Activated CD4-positive, CD25-positive, alpha-beta regulatory T cell treated with anti-CD3 and anti-CD28 coated beads, Interleukin-2, amount 50 U/mL, for 16 hours (primary cell): ENCODE measurements at regions not wholly inside any gene's neighbourhood (a gene's known extent, or its start where the extent isn't known, plus 50 kb on each side); places are given as distances from the start of the nearest gene placed in this dataset.
"Not testable (repeated sequence)": the region's sequence is repeated elsewhere in the genome, so short reads cannot be mapped to it uniquely, and the experiment has no call there.

Experiments used
- DNase-seq: peaks from one replicate; pipeline ENCODE4 v3.0.0-alpha.2; 2020; ENCODE audit warnings: low read depth, low spot score

GRCh38 chr5:164967354-164967753 is 1461.9 kb downstream of the MAT2B start:
- no peak for DNase-seq

GRCh38 chr5:164972973-164973372 is 1467.6 kb downstream of the MAT2B start:
- no peak for DNase-seq

- DNase-seq = no peak
Observed at GRCh38 chr5:164975986-164976385, 1470.6 kb downstream of the MAT2B start.

- DNase-seq = no peak
Observed at GRCh38 chr5:164980480-164980879, 1475.1 kb downstream of the MAT2B start.

GRCh38 chr5:164998142-164998541 is 1492.7 kb downstream of the MAT2B start:
- DNase-seq = no peak

- no peak for DNase-seq
Observed at GRCh38 chr5:164998590-164998989, 1493.2 kb downstream of the MAT2B start.

GRCh38 chr5:165000479-165001190 is 1495.2 kb downstream of the MAT2B start:
- no peak for DNase-seq

GRCh38 chr5:165003283-165003682 is 1497.9 kb downstream of the MAT2B start:
- DNase-seq = no peak

- no peak for DNase-seq
Observed at GRCh38 chr5:165004175-165004574, 1498.8 kb downstream of the MAT2B start.

- no peak for DNase-seq
Observed at GRCh38 chr5:165014439-165014838, 1509.0 kb downstream of the MAT2B start.

- no peak for DNase-seq
Observed at GRCh38 chr5:165015126-165015525, 1509.7 kb downstream of the MAT2B start.

GRCh38 chr5:165015547-165015946 is 1510.1 kb downstream of the MAT2B start:
- no peak for DNase-seq

GRCh38 chr5:165026971-165027370 is 1521.6 kb downstream of the MAT2B start:
- DNase-seq = no peak

- no peak for DNase-seq
Observed at GRCh38 chr5:165028356-165028755, 1522.9 kb downstream of the MAT2B start.

GRCh38 chr5:165029099-165029870 is 1523.9 kb downstream of the MAT2B start:
- DNase-seq = no peak

GRCh38 chr5:165030971-165031370 is 1525.6 kb downstream of the MAT2B start:
- DNase-seq = no peak

GRCh38 chr5:165031371-165031770 is 1526.0 kb downstream of the MAT2B start:
- no peak for DNase-seq

- no peak for DNase-seq
Observed at GRCh38 chr5:165035520-165035919, 1530.1 kb downstream of the MAT2B start.

- DNase-seq = no peak
Observed at GRCh38 chr5:165039748-165040147, 1534.3 kb downstream of the MAT2B start.

GRCh38 chr5:165045941-165046340 is 1540.5 kb downstream of the MAT2B start:
- not testable (repeated sequence) for DNase-seq

- no peak for DNase-seq
Observed at GRCh38 chr5:165055476-165055875, 1550.1 kb downstream of the MAT2B start.

- DNase-seq = no peak
Observed at GRCh38 chr5:165057145-165057544, 1551.7 kb downstream of the MAT2B start.

GRCh38 chr5:165066751-165067385 is 1561.4 kb downstream of the MAT2B start:
- DNase-seq = no peak
